SKM-1 (cell line): ENCODE measurements at regions not wholly inside any gene's neighbourhood (a gene's known extent, or its start where the extent isn't known, plus 50 kb on each side); places are given as distances from the start of the nearest gene placed in this dataset.

Source experiments
- DNase-seq: peaks from one replicate; lab custom pipeline; 2025; ENCODE audit not compliant: unreplicated experiment; lab: John Stamatoyannopoulos, UW

DNA sequence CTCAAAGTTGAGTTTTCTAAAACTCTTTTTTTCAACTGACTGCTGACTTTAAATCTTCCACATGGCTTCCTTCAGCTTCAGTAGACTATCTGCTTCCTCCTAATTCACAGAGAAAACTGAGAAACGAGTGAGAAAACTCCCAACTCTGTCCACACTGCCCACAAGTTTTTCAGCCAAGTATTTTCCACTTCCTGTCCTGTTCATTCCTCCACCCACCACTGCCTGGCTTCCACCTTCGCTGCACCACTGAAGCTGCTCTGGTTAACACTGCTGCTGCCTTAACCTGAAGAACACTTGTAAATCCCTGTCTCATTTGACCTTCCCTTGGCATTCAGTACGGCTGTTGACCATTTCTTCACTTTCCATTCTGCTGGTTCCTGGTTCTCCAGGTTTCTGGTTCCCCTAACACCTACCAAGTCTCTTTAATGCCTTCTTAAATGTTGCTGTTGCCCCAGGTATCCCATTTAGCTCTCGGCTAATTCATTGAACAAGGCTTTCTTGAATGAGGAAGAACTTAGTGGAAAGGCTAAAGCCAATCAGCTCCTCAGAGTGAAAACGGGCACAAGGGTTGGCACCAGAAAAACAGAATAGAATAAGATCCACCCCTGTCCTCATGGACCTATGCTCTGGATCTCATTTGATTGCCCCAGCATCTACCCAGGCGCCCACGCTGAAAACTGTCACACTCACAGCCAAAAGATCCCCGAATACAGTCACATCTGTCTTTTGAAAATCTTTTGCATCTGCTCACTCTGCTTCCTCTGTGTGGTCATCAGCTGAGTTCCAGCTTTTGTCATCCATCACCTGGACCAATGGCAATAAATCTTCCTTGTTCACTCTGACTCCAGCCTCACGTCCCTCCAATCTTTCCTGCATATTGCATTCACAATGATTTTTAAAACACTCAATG lies 104.4 kb upstream of the TAB2 start:
- no peak for DNase-seq

DNA sequence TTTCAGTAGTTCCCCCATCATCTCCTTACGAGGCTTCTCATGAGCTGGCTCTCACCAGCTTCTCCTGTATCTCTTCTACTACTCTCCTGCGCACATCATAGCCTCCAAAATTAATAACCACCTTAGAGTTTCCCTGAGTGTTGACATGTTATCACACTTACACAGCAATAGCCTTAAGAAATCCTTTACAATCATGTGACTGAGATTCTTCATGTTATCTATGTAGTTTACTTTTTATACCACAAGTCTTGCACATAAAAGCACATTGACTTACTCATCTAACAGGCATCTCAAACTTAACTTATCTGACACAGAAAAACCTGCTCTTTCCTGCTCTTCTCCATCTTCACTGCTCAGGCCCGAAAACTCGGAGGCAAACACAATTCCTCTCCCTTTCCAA lies 103.7 kb upstream of the TAB2 start:
- no peak for DNase-seq

DNA sequence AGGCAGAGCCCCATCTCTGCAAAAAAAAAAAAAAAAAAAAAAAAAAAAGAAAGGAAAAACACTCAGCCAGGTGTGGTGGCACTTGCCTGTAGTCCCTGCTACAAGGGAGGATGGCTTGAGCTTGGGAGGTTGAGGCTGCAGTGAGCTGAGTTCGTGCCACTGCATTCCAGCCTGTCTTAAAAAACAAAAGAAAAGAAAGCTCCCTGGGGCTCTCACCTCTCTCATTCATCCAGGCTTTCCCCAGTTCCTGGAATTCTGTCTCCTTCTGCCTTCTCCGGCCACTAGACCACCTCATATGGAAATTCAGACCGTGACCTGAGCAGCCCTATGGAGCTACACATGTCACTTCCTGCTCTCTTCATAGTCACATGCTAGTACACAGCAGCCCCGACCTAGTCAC lies 101.1 kb upstream of the TAB2 start:
- DNase-seq: no peak

DNA sequence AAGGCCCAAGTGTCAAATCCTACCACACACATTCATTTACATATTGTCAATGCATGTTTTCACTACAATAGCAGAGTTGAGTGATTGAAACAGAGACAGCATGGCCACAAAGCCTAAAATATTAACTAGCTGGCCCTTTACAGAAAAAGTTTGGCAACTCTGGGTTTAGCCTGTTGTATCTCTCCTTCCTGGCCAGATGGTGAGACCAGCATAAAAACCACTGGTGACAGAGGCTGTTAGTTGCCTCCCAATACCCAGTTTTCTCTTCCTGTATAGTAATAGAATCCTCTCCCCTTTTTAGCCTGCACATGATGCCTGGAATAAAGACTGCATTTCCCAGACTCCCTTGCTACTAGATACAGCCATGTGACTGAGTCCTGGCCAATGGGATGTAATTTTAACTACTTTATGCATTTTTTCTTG lies 100.0 kb upstream of the TAB2 start:
- DNase-seq: no peak

DNA sequence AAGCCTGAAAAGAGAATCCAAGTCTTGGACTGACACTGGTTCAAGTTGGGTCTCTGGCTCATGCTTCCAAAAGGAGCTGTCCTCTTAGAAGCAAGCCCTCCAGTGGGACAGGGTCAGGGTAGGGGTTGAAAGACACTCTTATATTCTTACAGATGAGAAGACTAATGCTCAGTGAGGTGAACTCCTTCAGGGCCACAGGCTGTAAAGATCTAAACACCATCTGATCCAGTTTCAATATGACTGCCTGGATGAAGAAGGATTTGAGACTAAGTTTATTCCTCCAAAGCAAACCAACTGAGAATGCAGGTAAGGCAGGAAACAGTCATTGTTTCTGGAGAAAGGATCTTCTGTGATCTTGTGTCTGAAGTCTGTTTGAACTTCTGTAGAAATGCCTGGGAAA lies 99.0 kb upstream of the TAB2 start:
- DNase-seq: no peak

DNA sequence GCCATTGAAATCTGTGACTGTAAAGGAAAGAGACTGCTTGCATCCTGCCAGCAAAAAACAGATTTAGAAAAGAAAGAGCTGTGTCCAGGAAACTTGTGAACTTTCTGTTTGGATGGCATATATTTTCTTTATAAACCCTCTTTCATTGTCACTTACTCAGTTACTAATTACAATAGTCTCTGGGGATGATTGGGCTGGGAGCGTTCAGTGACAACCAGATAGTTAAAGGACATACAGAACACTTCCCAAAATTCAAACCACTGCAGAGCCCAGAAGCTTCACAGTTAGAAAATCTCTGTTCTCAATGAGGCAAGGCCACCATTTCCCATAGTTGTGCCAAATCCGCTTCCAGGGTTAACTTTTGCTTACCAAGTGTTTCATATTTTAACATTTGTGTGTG lies 98.6 kb upstream of the TAB2 start:
- no peak for DNase-seq

DNA sequence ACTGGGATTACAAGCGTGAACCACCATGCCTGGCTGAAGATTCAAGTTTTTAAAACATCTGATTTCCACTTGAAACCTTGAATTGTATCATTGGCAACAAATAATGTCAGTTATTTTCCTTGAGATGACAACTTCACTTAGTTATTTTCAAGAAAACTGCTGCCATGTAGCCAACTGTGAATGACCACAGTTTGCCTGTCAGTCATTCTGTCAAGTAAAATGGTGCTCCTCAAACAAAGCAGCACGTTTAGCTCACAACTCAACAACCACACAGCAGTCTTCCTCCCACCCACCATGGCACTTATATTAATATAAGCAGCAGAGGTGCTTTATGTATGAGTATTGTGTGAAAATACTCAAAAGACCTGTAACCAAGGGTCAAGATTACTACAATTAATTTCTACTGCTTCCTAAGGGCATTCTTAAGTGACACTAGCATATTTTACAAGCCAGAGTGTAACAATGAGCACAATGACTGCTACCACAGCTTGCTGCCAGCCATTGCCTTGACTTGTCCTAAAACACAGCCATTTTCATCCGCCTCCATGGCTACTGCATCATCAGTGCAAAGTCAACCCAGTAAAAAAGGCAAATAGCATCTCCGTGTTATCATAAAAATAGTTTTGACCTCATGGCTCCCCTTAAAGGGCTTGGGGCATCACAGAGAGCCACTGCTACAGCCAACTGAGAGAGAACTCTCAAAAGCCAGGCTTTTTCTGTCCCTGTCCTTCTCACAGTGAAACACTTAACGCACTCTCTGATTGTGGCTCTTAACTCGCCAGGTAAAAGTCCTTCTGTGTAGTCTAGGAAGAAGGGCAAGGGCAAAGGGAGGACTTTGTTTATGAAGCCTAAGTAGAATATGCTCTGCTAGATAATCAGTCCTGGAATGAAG lies 96.4 kb upstream of the TAB2 start:
- no peak for DNase-seq

DNA sequence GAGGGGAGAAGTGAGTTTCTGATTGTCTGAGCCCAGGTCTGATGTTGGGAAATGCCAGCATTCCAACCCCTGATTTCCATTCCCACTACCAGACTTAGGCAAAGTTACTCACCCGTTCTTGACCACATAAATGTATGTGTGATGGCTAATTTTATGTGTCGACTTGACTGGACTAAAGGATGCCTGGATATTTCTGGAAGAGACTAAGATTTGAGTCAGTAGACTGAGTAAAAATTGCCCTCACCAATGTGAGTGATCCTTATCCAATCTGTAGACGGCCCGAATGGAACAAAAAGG lies 95.8 kb upstream of the TAB2 start:
- DNase-seq: no peak

DNA sequence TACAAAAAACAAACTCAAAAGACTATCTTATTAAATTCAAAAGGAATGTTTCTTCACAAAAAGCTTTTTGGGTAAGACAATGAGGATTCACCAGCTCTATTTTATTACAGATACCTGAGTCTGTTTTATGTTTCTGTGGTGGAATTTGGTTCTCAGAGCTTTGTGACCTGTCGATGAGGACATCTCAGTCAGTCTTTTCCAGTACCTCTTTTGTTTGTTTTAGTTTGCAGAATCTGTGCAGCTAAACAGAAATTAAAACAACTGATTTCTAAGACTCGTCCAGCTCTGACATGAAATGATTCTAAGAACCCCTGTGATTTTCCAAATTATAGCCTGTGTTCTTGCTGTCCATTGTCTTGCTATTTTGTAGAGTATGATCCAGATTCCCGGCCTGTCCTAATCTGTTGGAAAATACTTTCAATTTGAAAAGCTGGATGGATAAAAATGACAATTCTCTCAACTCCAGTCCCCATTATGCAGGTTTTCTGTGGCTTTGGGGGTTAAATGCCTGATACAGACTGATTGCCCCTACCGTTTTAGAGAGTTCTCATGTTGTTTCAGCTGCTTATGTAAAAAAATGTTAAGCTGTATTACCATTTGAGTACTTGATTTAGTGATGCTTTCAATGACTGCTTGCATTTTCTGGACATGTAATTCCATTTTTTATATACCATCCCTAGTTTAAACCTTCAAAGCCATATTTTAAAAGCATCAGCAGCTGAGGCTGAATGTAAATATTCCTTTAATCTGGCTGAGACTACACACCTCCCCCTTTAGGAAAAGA lies 94.2 kb upstream of the TAB2 start:
- DNase-seq: no peak

DNA sequence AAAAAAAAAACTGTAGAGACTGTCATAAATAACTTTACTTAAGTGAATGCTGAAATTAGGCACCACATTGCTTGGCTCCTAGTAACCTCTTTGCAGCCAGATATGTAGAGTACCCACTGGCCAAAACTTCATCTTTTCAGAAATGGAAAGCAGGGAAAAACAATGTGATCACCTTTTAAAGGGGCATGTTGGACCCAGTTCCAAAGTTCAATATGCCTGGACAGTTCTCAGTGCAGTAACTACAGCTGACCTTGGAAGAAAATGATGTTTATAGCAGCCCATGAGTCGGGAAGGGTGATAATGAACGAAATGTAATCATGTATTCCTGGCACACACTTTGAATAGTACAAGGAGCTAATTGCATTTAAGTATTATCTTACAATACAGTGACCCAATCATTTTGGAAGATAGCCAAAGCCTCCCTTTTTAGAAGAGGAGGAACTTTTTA lies 93.6 kb upstream of the TAB2 start:
- no peak for DNase-seq

DNA sequence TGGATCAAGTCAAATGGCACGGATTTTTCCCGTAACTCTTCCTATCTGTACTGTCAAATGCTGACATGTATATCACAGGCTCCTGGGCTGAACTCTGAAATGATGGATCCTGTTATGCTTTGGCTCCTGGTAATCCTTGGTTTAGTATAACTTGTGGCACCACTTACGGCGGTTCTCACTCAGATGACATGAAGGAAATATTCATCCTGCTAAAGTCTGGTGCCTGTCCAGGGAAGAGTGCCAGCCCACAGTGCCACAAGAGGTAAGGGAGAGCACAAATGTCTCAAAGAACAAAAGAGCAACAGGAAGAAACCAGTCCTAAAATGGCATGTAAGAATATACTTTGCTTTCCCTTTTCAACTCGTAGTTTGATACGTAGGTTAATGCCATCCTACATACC lies 93.1 kb upstream of the TAB2 start:
- DNase-seq: no peak

DNA sequence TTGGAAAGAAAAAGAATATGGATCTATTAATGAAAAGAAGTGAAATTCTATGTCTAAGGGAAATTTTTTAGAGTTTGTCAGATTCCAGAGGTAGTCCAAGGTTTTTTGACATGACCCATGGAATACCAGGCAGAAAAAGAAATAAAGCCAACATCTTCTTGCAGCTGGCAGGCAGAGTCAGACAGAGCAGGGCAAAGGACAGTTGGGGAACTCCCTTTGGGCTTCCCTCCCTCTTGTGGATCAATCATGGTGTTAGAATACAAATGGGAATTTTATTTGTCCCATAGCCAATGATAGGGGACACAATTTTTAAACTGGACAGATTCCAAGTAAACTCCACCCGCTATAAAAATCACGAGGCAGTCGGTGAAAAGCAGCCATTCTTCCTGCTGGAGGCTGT lies 92.1 kb upstream of the TAB2 start:
- DNase-seq: no peak

DNA sequence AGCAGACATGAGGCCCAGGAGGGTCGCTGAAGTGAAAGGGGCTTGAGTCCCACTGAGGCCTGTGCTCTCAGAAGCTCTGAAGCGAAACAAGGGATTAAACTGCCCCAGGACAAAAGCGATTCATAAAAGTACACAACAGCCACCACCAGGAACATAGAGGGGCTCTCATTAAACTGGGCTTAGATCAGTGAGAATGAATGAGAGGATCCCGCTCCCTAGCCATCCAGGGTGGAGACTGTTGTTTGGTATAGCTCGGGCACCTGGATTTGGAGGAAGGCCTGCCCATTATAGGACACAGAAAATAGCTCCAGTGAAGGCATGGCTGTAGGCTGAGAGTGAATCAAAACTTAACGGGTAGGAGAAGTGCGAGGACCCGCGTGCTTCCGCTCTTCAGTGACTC lies 91.6 kb upstream of the TAB2 start:
- DNase-seq: no peak

DNA sequence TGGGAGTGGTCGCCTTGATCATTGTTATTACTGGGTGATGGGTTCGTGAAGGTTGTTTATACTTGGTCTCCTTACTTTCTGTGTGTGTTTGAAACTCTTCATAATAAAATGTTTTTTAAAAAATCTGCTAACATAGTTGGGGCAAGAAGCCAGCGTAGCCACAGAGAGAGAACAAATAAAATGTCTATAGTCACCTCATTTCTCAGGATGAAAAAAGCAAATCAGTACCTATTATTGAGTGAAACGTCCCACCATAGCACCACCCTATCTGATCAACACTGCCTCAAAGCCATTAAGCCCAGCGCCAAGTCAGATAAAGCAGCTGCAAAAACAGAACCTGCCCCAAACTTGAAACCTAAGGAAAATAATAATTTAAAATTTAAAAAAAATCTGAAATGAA lies 89.7 kb upstream of the TAB2 start:
- DNase-seq: no peak

DNA sequence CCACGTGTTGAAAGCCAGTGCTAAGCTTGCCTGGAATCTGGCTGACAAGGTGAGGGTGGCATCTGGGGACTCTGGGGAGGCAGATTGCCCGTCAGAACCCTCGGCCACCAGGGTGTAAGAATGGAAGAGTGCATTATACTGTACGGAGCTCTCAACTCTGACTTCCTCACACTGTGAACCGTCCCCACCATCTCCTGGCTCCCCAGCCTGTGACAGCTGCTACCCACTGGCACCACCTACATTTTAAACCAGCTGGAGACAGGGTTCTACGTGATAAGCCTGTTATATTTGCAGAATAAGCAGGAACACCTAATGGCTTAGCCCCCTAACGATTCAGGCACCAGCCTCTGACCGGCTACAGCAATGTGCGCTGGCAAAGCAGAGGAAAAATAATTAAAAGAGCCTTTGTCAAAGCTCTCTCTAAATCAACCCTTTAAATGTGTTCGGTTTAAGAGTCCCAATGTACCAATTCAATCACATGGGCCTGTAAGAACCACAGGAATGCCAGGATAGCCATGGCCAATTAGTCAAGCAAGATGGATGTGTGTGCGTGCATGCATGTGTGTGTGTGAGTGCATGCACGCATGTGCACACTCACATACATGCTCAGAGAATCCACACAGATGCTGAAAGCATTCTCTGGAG lies 89.1 kb upstream of the TAB2 start:
- DNase-seq: no peak

DNA sequence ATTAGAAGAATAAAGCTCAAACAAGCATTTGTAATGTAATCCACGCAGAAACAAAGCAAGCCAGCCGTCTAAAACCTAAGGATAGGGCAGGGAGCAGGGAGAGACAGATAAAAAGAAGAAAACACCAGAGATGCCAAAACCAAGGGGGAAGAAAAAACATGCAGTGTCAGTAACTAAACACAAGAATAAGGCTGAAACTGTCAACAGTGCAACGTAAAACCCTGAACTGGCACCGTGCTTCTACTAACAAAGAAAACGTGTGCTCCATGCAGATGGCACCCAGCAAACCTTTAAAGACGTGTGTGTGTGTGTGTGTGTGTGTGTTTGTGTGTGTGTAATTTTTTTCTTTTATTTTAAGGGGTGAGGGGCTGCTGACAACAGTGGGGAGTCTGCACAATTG lies 88.4 kb upstream of the TAB2 start:
- no peak for DNase-seq

DNA sequence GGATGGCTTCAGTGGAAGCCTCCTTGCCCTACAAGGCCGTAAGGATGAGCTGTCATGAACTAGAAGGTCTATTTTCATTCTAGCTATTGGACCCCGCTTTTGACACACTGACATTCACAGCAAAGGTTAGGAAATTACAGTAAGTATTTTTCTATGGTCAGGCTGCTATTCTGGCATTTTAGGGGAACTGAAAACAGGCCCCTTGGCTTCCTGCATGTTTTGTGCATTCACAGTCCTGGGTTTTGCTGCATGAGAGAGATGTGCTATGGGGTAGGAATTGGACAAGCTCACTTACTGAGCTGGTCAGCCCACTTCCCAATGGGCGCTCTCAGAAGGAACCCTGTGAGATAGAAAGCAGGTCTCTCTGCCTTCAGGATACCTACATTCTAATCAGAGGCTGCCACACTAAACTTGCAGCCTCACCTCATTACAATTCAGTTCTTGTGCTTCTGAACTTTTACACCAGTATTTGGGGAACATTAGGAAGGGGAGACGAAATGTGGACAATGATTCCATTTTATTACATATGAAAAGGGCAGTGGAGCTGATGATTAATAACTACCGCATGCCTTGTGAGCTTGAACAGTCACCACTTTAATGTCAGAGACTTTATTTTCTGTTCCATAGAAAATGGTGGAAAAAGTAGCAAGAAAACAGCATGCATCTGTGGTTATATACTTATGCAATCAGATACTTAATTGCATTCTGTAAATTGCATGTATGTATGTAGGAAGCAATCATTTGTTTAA lies 86.6 kb upstream of the TAB2 start:
- no peak for DNase-seq

DNA sequence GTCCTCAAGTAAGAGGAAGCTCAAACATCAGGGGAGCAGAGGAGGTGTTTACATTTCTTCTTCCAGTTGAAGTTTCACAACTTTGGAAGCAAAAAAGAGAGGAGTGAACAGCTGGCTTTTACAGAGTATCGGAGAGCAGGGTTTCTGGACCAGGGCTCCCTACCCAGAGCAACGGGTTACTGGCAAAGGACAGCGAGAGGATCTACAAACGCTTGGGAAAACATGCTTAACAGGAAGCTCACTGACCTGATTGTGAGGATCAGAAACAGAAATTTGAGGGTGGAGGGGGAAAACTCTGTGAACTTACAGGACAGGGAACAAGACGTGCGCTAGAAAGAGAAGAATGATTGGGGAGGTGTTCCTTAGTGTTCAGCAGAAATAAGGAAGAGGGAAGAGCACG lies 85.7 kb upstream of the TAB2 start:
- DNase-seq: no peak

DNA sequence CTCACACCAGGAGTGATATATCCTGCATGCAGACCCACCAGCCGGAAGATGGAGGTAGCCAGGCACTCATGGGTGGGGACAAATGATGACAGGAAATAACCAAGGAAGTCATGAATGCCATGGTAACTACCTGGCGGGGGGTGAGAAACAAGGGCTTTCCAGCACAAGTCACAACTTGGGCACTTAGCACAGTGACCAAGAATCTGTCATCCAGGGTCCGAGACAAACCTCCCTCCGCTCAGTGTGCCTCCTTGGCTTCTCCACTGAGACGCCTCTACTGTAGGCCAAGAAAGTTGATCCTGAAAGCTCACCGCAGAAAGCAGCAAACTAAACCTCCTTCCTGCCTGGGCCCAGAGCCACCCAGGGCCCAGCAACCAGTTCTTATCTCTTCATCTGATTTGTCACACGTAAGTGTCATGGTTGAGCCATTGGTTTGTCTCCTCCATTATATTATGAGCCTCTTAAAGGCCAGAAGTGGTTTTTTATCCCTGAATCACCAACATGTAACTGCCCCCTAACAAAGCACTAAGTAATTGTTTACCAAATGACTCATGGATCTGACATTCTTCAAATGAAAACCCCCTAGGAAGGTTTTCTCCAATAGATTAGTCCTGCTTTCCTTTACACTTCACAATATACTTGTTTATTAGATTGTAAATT lies 84.3 kb upstream of the TAB2 start:
- DNase-seq: no peak
